CD14-positive monocyte (primary cell): ENCODE measurements at regions not wholly inside any gene's neighbourhood (a gene's known extent, or its start where the extent isn't known, plus 50 kb on each side); places are given as distances from the start of the nearest gene placed in this dataset.

Experiments
- DNase-seq, 3 donors: peaks; one replicate each; pipeline ENCODE4 v3.0.0-alpha.2; 2011 to 2022
- H2AFZ ChIP-seq: 2 replicates; pipeline ENCODE4 v1.6.0; 2012; ENCODE audit warnings: mild to moderate bottlenecking, low read depth, low read length, inconsistent platforms; ENCODE audit not compliant: insufficient read depth, poor library complexity, severe bottlenecking
- H3K27ac ChIP-seq, 2 donors: 1 replicate in 1 of 2; 2 replicates in 1 of 2; pipeline ENCODE4 v1.5.1; 2012 to 2013; ENCODE audit warnings: low read length in 2 of 2, control low read depth in 1 of 2, inconsistent platforms in 1 of 2, low read depth in 1 of 2, mild to moderate bottlenecking in 1 of 2
- H3K27me3 ChIP-seq, 2 donors: one replicate each; pipeline versions ENCODE4 v1.6.0 to v1.6.1; 2011 to 2013; ENCODE audit warnings: low read length in 2 of 2; ENCODE audit not compliant: control insufficient read depth in 2 of 2, insufficient read depth in 2 of 2
- H3K36me3 ChIP-seq, 2 donors: replicated peaks in 1 of 2; 1 replicate in 1 of 2; 2 replicates in 1 of 2; pipeline versions ENCODE4 v1.5.1 to v1.6.1; 2012 to 2013; ENCODE audit warnings: low read length in 2 of 2, control low read depth in 1 of 2, inconsistent platforms in 1 of 2, mild to moderate bottlenecking in 1 of 2; ENCODE audit not compliant: insufficient read depth in 2 of 2, control insufficient read depth in 1 of 2
- H3K4me1 ChIP-seq, 2 donors: 1 replicate in 1 of 2; 2 replicates in 1 of 2; pipeline versions ENCODE4 v1.5.1 to v1.6.1; 2012 to 2013; ENCODE audit warnings: low read length in 2 of 2, control low read depth in 1 of 2, inconsistent platforms in 1 of 2, mild to moderate bottlenecking in 1 of 2, moderate library complexity in 1 of 2; ENCODE audit not compliant: insufficient read depth in 2 of 2, control insufficient read depth in 1 of 2
- H3K4me2 ChIP-seq: replicated peaks from 2 replicates; pipeline ENCODE3; 2012; ENCODE audit warnings: low read length, moderate library complexity, mild to moderate bottlenecking; ENCODE audit not compliant: poor library complexity, severe bottlenecking; ENCODE audit errors: extremely low read depth
- H3K4me3 ChIP-seq, 3 experiments: fragments of 200-600 bp in 1 of 3; sonication (generic) in 1 of 3; replicated peaks in 1 of 3; 1 replicate in 2 of 3; 2 replicates in 1 of 3; pipeline ENCODE4 v1.5.1; 2011 to 2013; ENCODE audit warnings: low read length in 3 of 3, mild to moderate bottlenecking in 3 of 3, control low read depth in 2 of 3, low read depth in 2 of 3, inconsistent platforms in 1 of 3, moderate library complexity in 1 of 3
- H3K79me2 ChIP-seq: 2 replicates; pipeline ENCODE4 v1.6.0; 2012; ENCODE audit warnings: mild to moderate bottlenecking, control low read depth, inconsistent platforms, low read length, moderate library complexity; ENCODE audit not compliant: insufficient read depth
- H3K9ac ChIP-seq: 2 replicates; pipeline ENCODE4 v1.6.0; 2017; ENCODE audit warnings: low read length, mild to moderate bottlenecking; ENCODE audit not compliant: insufficient read depth, poor library complexity, severe bottlenecking
- H3K9me3 ChIP-seq, 2 donors: replicated peaks in 1 of 2; 1 replicate in 1 of 2; 2 replicates in 1 of 2; pipeline versions ENCODE4 v1.5.1 to v1.6.1; 2012 to 2013; ENCODE audit warnings: low read length in 2 of 2, control low read depth in 1 of 2; ENCODE audit not compliant: control insufficient read depth in 1 of 2, insufficient read depth in 1 of 2
- H4K20me1 ChIP-seq: 2 replicates; pipeline ENCODE4 v1.6.0; 2012; ENCODE audit warnings: mild to moderate bottlenecking, low read length, control low read depth, moderate library complexity; ENCODE audit not compliant: insufficient read depth
- H3K27ac Mint-ChIP-seq, 7 donors: one replicate each; pipeline ENCODE4 v1.8.0; 2020; ENCODE audit warnings: mild to moderate bottlenecking in 7 of 7, mixed read lengths in 7 of 7, moderate library complexity in 6 of 7, inconsistent platforms in 2 of 7
- H3K27me3 Mint-ChIP-seq, 3 donors: one replicate each; pipeline ENCODE4 v1.8.0; 2021 to 2022; ENCODE audit warnings: low read depth in 3 of 3, mild to moderate bottlenecking in 3 of 3, mixed read lengths in 3 of 3, moderate library complexity in 3 of 3, inconsistent platforms in 1 of 3
- H3K36me3 Mint-ChIP-seq, 2 donors: one replicate each; pipeline ENCODE4 v1.8.0; 2020; ENCODE audit warnings: mixed read lengths in 2 of 2, inconsistent platforms in 1 of 2, mild to moderate bottlenecking in 1 of 2
- H3K4me1 Mint-ChIP-seq: one replicate; pipeline ENCODE4 v1.8.0; 2020; ENCODE audit warnings: mild to moderate bottlenecking, mixed read lengths
- H3K4me3 Mint-ChIP-seq, 2 donors: one replicate each; pipeline ENCODE4 v1.8.0; 2020; ENCODE audit warnings: mild to moderate bottlenecking in 2 of 2, mixed read lengths in 2 of 2, moderate library complexity in 1 of 2
- H3K9me3 Mint-ChIP-seq, 7 donors: one replicate each; pipeline ENCODE4 v1.8.0; 2020 to 2022; ENCODE audit warnings: mixed read lengths in 7 of 7, mild to moderate bottlenecking in 6 of 7, moderate library complexity in 6 of 7, inconsistent platforms in 2 of 7
- WGBS: methylation state at CpG from one replicate; pipeline ENCODE4 v1.1.5; 2013; ENCODE audit warnings: missing lambda C conversion rate; ENCODE audit not compliant: insufficient coverage; 5-methylcytosine and 5-hydroxymethylcytosine counted together
- intact Hi-C, 2 donors: fragments of 100-400 bp; cut with micrococcal nuclease; formaldehyde crosslinking; loops; one replicate each; pipeline versions ENCODE4 v1.15.0 to v1.15.1; 2023
- TF ChIP-seq, protein P1 (sequence below): fragments of 200-600 bp; IDR thresholded peaks from one replicate; pipeline ENCODE4 v1.8.0; 2022; ENCODE audit warnings: antibody characterized with exemption, mild to moderate bottlenecking

DNA sequence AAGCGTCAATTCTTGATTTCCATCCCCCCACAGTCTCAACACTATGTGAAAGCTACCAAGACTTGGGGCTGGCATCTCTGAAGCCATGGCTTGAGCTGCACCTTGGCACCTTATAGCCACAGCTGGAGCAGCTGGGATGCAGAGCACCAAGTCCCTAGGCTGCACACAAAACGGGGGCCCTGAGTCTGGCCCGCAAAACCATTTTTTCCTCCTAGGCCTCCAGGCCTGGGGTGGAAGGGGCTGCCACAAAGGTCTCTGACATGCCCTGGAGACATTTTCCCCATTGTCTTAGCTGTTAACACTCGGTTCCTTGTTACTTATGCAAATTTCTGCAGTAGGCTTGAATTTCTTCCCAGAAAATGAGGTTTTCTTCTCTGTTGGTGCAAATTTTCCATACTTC is 89.8 kb upstream of the GNAI1 start:
- no peaks in the 10 kb centered on the region for H3K4me1 Mint-ChIP-seq
- Histone ChIP-seq H3K9me3 (peaks cover 0 to 7% of the 10 kb centered on the region in 2 donors), H3K4me3 (no peak overlapping the region), H2AFZ (no peak overlapping the region), H3K79me2 (no peaks in the 10 kb centered on the region), H3K27ac (no peak overlapping the region), H3K4me2 (no peak overlapping the region), H3K36me3 (no peaks in the 10 kb centered on the region), H3K9ac (no peak overlapping the region), H3K27me3 (no peaks in the 10 kb centered on the region), H3K4me1 (no peaks in the 10 kb centered on the region), H4K20me1 (no peaks in the 10 kb centered on the region)
- H3K9me3 Mint-ChIP-seq: peaks cover 0 to 15% (median 7%) of the 10 kb centered on the region in 7 donors
- H3K27ac Mint-ChIP-seq: no peak overlapping the region
- TF ChIP-seq, protein P1, sequence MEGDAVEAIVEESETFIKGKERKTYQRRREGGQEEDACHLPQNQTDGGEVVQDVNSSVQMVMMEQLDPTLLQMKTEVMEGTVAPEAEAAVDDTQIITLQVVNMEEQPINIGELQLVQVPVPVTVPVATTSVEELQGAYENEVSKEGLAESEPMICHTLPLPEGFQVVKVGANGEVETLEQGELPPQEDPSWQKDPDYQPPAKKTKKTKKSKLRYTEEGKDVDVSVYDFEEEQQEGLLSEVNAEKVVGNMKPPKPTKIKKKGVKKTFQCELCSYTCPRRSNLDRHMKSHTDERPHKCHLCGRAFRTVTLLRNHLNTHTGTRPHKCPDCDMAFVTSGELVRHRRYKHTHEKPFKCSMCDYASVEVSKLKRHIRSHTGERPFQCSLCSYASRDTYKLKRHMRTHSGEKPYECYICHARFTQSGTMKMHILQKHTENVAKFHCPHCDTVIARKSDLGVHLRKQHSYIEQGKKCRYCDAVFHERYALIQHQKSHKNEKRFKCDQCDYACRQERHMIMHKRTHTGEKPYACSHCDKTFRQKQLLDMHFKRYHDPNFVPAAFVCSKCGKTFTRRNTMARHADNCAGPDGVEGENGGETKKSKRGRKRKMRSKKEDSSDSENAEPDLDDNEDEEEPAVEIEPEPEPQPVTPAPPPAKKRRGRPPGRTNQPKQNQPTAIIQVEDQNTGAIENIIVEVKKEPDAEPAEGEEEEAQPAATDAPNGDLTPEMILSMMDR: no peak
- peaks cover 0 to 5% (median 0%) of the 10 kb centered on the region in 3 donors for H3K27me3 Mint-ChIP-seq
- DNase-seq: no peak
- intact Hi-C loops: no loop called here
- no peak overlapping the region for H3K4me3 Mint-ChIP-seq
- no peaks in the 10 kb centered on the region for H3K36me3 Mint-ChIP-seq
- WGBS: 95% methylated on average over 4 of the region's 4 CpGs

DNA sequence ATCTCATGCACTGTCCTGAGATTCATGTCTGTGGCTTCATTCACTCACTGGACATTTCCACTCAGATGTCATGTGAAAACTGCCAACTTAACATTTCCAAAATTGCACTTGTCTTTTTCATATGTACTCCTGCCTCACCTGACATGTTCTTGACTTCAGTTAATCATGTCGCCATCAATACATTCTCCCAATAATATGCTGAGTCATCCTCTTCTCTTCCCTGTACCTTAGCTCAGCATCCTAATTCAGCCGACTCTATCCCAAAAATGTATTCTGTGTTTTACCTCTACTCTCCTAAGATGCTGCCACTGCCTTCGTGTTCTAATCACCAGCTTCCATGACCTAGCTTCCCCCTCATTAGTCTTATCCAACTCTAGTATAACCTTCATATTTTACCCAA is 93.9 kb upstream of the GNAI1 start:
- TF ChIP-seq, protein P1: no peak
- H3K4me3 ChIP-seq: no peak overlapping the region
- no peaks in the 10 kb centered on the region for H3K79me2 ChIP-seq
- Mint-ChIP-seq H3K4me3 (no peak overlapping the region), H3K27ac (no peak overlapping the region), H3K27me3 (peaks cover 0 to 2% (median 0%) of the 10 kb centered on the region in 3 donors), H3K9me3 (peaks cover 0 to 15% (median 7%) of the 10 kb centered on the region in 7 donors), H3K4me1 (no peaks in the 10 kb centered on the region), H3K36me3 (no peaks in the 10 kb centered on the region)
- H3K9me3 ChIP-seq: peaks cover 0 to 7% of the 10 kb centered on the region in 2 donors
- no peak overlapping the region for H3K9ac ChIP-seq
- WGBS: 81% methylated on average over 3 of the region's 3 CpGs
- H3K4me2 ChIP-seq: no peak overlapping the region
- H2AFZ ChIP-seq: no peak overlapping the region
- H3K27me3 ChIP-seq: no peaks in the 10 kb centered on the region
- no peaks in the 10 kb centered on the region for H3K4me1 ChIP-seq
- no peaks in the 10 kb centered on the region for H3K36me3 ChIP-seq
- no peak for DNase-seq
- H4K20me1 ChIP-seq: no peaks in the 10 kb centered on the region
- no peak overlapping the region for H3K27ac ChIP-seq
- intact Hi-C loops: no loop called here
